ENCODE measurements at regions not wholly inside any gene's neighbourhood (a gene's known extent, or its start where the extent isn't known, plus 50 kb on each side); places are given as distances from the start of the nearest gene placed in this dataset.
A peak's percentile ranks its signal among the peaks of the same experiment; 100 is the strongest.
"Not testable (repeated sequence)": the region's sequence is repeated elsewhere in the genome, so short reads cannot be mapped to it uniquely, and the experiment has no call there.

- DNase-seq = no peak
Measured at GRCh38 chr1:213744780-213745179, 243.0 kb upstream of the PROX1 start.

- DNase-seq = no peak
Measured at GRCh38 chr1:213745451-213745850, 242.3 kb upstream of the PROX1 start.

GRCh38 chr1:213749558-213749957, 238.2 kb upstream of the PROX1 start:
- no peak for DNase-seq

- no peak for DNase-seq
Measured at GRCh38 chr1:213750231-213751063, 237.3 kb upstream of the PROX1 start.

- DNase-seq = no peak
Measured at GRCh38 chr1:213751064-213751397, 236.7 kb upstream of the PROX1 start.

GRCh38 chr1:213759359-213760181, 228.2 kb upstream of the PROX1 start:
- DNase-seq = no peak

- no peak for DNase-seq
Measured at GRCh38 chr1:213761845-213762407, 225.8 kb upstream of the PROX1 start.

- no peak for DNase-seq
Measured at GRCh38 chr1:213767683-213768082, 220.1 kb upstream of the PROX1 start.

- DNase-seq = peak; percentile 63
Measured at GRCh38 chr1:213772128-213773063, 215.4 kb upstream of the PROX1 start.

- no peak for DNase-seq
Measured at GRCh38 chr1:213773975-213774374, 213.8 kb upstream of the PROX1 start.

- no peak for DNase-seq
Measured at GRCh38 chr1:213776969-213777368, 210.8 kb upstream of the PROX1 start.

GRCh38 chr1:213779228-213779627, 208.5 kb upstream of the PROX1 start:
- no peak for DNase-seq

- no peak for DNase-seq
Measured at GRCh38 chr1:213782941-213783672, 204.7 kb upstream of the PROX1 start.

- no peak for DNase-seq
Measured at GRCh38 chr1:213783893-213784292, 203.9 kb upstream of the PROX1 start.

- no peak for DNase-seq
Measured at GRCh38 chr1:213786683-213787082, 201.1 kb upstream of the PROX1 start.

GRCh38 chr1:213790565-213790964, 197.2 kb upstream of the PROX1 start:
- DNase-seq = no peak

GRCh38 chr1:213793482-213794067, 194.2 kb upstream of the PROX1 start:
- no peak for DNase-seq

- no peak for DNase-seq
Measured at GRCh38 chr1:213796525-213796924, 191.2 kb upstream of the PROX1 start.

- not testable (repeated sequence) for DNase-seq
Measured at GRCh38 chr1:213808288-213808687, 179.5 kb upstream of the PROX1 start.

- DNase-seq = no peak
Measured at GRCh38 chr1:213817156-213817555, 170.6 kb upstream of the PROX1 start.

GRCh38 chr1:213820362-213821149, 167.2 kb upstream of the PROX1 start:
- no peak for DNase-seq
